ENCODE measurements at regions not wholly inside any gene's neighbourhood (a gene's known extent, or its start where the extent isn't known, plus 50 kb on each side); places are given as distances from the start of the nearest gene placed in this dataset.
"Not testable (repeated sequence)": the region's sequence is repeated elsewhere in the genome, so short reads cannot be mapped to it uniquely, and the experiment has no call there.

DNA sequence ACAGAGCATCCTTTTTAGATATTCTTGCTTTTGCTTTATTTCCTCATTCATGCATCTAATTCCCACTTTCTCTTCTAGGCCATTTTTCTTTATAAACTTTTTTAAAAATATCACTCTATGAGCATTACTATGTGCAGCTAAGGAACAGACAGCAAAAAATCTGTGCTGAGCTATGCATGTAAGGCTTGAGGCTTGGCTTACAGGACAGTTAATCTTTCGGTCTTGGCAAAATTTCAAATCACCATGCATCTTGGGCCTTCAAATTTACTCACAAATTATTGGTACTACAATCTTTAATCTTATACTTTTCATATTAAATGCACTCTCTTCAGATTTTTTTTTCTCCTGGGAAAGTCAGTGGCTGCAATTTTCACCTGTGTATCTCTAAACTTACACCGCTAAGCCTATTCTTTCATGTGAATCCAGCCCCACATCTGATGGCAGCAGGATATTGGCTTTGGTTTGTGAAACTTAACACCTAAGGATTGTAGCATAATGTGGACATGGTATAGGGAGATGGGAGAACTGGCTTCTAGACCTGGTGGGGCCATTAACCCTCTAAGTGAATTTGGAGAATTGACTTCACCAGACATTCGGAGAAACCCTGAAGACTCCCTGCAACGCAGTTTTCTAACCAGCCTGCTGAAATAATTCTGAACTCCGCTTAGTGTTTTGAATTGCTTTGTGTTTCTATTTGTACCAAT, 278.3 kb downstream of the SPRY1 start:
- ATAC-seq (no peak), DNase-seq (no peak)
- intact Hi-C loops (cut with DNase I, micrococcal nuclease) = no loop called here

GRCh38 chr4:123675567-123675966, 279.0 kb downstream of the SPRY1 start:
- intact Hi-C loops (cut with DNase I, micrococcal nuclease) = no loop called here
- DNase-seq = no peak
- no peak for ATAC-seq

- DNase-seq (no peak), ATAC-seq (no peak)
- intact Hi-C loops (cut with DNase I, micrococcal nuclease) = no loop called here
Observed at GRCh38 chr4:123676071-123676889, 279.7 kb downstream of the SPRY1 start.

DNA sequence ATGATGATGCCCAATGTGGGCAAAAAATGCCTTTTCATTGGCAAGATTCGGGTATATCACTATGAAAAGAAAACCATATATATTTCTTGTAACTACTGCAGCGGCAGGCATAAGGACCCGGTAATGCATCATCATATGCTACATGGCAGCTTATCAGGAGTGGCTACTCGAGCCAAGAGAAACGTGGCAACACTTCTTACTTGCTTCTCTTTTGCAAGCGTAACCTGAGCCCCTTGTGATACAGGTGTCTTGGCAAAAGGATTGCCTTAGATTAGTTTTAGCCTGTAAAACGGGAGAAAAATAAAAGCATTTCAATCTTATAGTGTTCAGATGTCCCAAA, 280.3 kb downstream of the SPRY1 start:
- intact Hi-C loops (cut with DNase I, micrococcal nuclease) = no loop called here
- no peak for DNase-seq
- no peak for ATAC-seq

DNA sequence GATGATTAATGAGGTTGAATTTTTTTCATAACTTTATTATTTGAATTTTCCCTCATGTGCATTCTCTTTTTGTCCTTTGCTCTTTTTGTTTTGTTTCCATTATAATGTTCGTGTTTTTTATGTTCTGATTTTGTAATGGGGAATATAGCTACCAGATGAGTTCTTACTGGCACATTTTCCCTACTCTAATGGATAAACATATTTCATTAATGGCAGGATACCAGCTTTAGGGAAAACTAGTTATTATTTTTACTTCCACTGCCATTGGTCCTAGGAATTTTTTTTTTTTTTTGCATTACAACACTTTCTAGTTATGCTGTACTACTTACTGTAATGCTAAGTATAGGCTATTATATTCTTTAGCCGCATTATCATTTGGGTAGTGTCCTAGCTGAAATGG, 286.3 kb downstream of the SPRY1 start:
- intact Hi-C loops (cut with DNase I, micrococcal nuclease) = no loop called here

DNA sequence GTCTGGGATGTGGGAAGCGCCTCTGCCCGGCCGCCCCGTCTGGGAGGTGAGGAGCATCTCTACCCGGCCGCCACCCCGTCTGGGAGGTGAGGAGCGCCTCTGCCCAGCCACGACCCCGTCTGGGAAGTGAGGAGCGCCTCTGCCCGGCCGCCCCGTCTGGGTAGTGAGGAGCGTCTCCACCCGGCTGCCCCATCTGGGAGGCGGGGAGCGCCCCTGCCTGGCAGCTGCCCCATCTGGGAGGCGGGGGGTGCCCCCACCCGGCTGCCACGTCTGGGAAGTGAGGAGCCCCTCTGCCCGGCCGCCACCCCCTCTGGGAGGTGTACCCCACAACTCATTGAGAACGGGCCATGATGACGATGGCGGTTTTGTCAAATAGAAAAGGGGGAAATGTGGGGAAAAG, 288.3 kb downstream of the SPRY1 start:
- ATAC-seq; intact Hi-C loops (cut with DNase I, micrococcal nuclease); DNase-seq: not testable (repeated sequence)

More for the DNA sequence above, 286.3 kb downstream of the SPRY1 start:
- ATAC-seq (no peak), DNase-seq (no peak)

DNA sequence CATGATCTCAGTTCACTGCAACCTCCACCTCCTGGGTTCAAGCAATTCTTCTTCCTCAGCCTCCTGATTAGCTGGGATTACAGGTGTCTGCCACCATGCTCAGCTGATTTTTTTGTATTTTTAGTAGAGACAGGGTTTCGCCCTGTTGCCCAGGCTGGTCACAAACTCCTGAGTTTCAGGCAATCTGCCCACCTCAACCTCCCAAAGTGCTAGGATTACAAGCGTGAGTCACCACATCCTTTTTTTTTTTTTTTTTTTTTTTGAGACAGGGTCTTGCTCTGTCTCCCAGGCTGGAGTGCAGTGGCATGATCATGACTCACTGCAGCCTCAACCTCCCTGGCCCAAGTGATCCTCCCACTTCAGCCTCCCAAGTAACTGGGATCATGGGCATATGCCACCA, 298.9 kb downstream of the SPRY1 start:
- DNase-seq; ATAC-seq; intact Hi-C loops (cut with DNase I, micrococcal nuclease): not testable (repeated sequence)

DNA sequence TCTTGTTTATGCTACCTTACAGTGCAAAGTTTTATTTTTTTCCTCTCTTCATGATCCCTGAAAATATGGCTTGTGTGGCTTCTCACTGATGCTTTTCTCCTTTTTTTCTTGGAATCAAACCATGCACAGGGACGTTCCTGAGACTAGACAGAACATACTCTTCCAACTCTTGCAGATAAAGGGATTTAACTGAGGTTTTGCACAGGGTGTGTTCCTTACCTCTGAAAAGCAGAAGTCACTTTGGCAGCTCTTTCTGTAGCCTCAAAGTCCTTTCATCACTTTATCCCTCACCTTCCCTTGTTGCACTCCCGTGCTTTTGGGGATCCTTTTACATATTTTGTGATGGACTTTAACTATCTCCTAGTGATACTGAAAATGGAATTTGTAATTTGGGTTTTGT, 300.1 kb downstream of the SPRY1 start:
- DNase-seq = no peak
- intact Hi-C loops (cut with DNase I, micrococcal nuclease) = no loop called here
- no peak for ATAC-seq

DNA sequence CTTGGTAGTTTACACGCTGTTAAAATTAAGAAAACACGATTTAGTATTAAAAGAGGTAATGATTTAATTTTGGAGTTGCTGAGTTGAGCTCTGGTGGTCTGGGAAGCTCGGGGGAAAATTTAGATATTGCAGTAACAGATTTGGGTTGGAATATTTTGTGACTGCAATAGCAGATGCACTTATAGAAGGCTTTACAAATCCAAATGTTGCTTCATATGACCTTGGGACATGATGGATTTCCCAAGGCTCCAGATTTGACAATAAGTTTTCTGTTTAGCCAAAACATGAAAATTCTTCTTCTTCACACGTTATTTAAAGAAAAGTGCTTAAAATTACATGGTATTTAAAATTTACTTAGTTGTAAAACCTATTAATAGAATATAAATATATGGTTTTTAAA, 302.0 kb downstream of the SPRY1 start:
- ATAC-seq (no peak), DNase-seq (no peak)
- intact Hi-C loops (cut with DNase I, micrococcal nuclease) = no loop called here

- intact Hi-C loops (cut with DNase I, micrococcal nuclease) = no loop called here
- DNase-seq = no peak
- ATAC-seq = no peak
Observed at GRCh38 chr4:123699880-123700771, 303.5 kb downstream of the SPRY1 start.

- DNase-seq = no peak
- no peak for ATAC-seq
Observed at GRCh38 chr4:123701131-123701575, 304.6 kb downstream of the SPRY1 start.

GRCh38 chr4:123705419-123705818, 308.8 kb downstream of the SPRY1 start:
- intact Hi-C loops (cut with DNase I, micrococcal nuclease) = no loop called here
- DNase-seq (no peak), ATAC-seq (no peak)

More at GRCh38 chr4:123701131-123701575, 304.6 kb downstream of the SPRY1 start:
- intact Hi-C loops (cut with DNase I, micrococcal nuclease) = no loop called here

DNA sequence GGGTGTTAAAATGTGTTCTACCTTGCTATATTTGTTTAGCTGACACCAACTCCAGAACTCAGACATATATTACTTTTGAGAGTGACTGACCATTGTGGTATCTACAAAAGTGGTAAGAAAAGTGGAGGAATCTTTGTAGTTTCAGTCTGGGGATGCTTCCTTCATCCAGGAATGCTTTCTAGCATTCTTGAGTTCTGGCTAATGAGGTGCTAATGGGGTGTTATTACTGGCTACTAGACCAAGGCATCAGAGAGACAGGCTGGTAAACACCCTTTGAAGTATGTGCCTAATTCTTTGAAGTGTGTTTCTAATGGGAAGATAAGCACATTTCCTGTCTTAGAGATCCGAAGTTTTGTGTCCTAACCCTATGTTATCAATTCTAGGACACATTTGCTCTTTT, 310.4 kb downstream of the SPRY1 start:
- intact Hi-C loops (cut with DNase I, micrococcal nuclease) = no loop called here
- ATAC-seq (no peak), DNase-seq (no peak)

DNA sequence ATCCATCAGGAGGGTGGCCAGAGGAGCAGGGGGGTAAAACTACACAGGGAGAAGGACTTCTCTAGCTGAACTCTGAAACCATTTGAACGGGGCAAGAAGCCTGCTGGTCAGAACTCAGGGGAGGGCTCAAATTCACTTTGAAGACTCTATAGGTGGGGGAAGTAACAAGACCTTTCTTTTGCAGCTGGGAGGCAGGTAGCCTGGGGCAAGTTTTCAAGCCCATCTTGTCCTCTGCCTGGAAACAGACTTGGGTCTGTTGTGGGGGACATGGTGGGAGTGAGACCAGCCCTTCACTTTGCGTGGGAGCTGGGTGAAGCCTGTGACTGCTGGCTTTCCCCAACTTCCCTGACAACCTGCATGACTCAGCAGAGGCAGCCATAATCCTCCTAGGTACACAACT, 312.3 kb downstream of the SPRY1 start:
- ATAC-seq (peak; percentile 11), DNase-seq (no peak)
- intact Hi-C loops (cut with DNase I, micrococcal nuclease) = no loop called here

- peak; percentile 99 for ATAC-seq
- DNase-seq = peak; percentile 55 to 66
- intact Hi-C loops (cut with DNase I, micrococcal nuclease) = no loop called here
Observed at GRCh38 chr4:123709336-123709735, 312.7 kb downstream of the SPRY1 start.

DNA sequence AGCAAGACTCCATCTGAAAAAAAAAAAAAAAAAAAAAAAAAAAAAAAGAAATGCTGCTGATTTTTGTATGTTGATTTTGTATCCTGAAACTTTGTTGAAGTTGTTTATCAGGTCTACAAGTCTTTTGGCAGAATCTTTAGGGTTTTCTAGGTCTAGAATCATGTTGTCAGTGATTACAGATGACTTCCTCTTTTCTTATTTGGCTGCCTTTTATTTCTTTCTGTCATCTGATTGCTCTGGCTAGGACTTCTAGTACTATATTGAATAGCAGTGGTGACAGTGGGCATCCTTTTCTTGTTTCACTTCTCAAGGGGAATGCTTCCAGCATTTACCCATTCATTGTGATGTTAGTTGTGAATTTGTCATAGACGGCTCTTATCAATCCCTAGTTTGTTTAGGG, 334.4 kb downstream of the SPRY1 start:
- intact Hi-C loops (cut with DNase I, micrococcal nuclease) = no loop called here
- ATAC-seq = no peak

DNA sequence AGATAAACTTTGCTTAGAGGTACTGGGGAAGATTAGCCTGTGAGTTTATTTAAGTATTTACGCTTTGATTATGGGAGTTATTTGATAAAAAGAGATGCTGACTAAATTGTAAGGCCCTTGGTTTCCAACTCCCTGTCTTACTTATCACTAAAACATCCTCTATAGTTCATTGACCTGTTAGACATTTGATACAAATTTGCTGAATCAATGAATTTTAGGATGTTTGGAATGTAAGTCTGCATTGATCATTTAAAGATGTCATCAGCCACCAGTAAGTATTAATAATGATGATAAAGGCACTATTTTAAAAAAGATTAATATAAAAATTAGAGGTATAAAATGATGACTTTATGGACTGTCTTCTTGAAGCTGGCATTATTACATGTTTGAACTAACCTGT, 340.6 kb downstream of the SPRY1 start:
- no peak for DNase-seq
- intact Hi-C loops (cut with DNase I, micrococcal nuclease) = no loop called here
- ATAC-seq = no peak

More for the DNA sequence above, 334.4 kb downstream of the SPRY1 start:
- no peak for DNase-seq

- ATAC-seq = no peak
- no peak for DNase-seq
- intact Hi-C loops (cut with DNase I, micrococcal nuclease) = no loop called here
Observed at GRCh38 chr4:123739806-123740205, 343.2 kb downstream of the SPRY1 start.

DNA sequence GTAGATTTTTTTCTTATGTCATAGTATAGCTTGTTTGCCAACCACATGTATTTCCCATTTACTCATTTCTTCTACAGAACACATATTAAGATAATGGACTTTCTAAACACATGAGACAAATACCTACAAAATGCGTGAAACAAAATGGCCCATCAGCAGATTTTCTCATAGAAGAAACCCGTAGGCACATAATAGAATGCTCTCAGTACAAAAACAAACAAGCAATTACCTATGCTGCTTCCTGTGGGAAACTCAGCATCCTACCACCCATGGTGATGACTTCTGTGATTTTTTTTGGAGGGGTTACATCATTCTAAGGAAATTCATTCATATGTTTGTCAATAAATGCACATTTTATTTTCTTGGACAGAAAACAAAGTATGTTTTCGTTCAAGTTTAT, 343.6 kb downstream of the SPRY1 start:
- no peak for ATAC-seq
- intact Hi-C loops (cut with DNase I, micrococcal nuclease) = no loop called here
- DNase-seq = no peak

Measured in left colon (tissue), 2 donors.